HCT116 (cell line): ENCODE measurements at regions not wholly inside any gene's neighbourhood (a gene's known extent, or its start where the extent isn't known, plus 50 kb on each side); places are given as distances from the start of the nearest gene placed in this dataset.

Experiments
- EZH2 ChIP-seq: fragments of 200-600 bp; sonication (generic); IDR thresholded peaks from 2 replicates; pipeline ENCODE4 v1.6.1; 2017; ENCODE audit warnings: antibody characterized with exemption, mixed run types
- POLR2AphosphoS5 ChIP-seq: IDR thresholded peaks from 2 replicates; pipeline ENCODE4 v1.6.1; 2011; ENCODE audit warnings: mild to moderate bottlenecking, low read depth, low read length, moderate library complexity
- TF ChIP-seq, protein P1 (sequence below), 3 experiments: fragments of 200-600 bp in 1 of 3; sonication (generic) in 1 of 3; IDR thresholded peaks in 2 of 3; conservative IDR thresholded peaks in 1 of 3; 2 replicates each; pipeline ENCODE4 v1.5.1; 2012 to 2017; ENCODE audit warnings: low read depth in 2 of 3, low read length in 2 of 3, antibody characterized with exemption in 1 of 3, borderline replicate concordance in 1 of 3, control low read depth in 1 of 3, mild to moderate bottlenecking in 1 of 3, mixed read lengths in 1 of 3, mixed run types in 1 of 3, moderate library complexity in 1 of 3; ENCODE audit not compliant: insufficient read depth in 1 of 3
- TF ChIP-seq, protein P2 (sequence below): IDR thresholded peaks from 2 replicates; pipeline ENCODE4 v1.6.1; 2012

DNA sequence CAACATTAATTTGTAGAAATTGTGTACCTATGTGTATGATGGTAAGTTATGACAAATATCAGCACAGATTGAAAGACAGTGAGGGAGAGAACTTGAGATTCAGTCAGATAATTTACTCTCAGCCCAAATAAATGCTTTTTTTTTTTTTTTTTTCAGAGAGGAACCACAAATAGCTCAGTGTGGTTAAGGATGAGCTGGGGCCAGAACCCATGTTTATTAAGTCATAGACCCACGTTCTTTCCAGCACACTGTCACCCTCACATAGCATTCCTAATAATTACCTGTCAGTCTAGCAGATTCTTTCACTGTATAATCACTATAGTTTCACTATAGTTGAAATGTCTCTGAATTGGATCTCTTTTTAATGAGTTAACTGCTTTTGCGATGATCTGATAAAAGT, 246.1 kb downstream of the ZIC1 start:
- TF ChIP-seq POLR2AphosphoS5: no peak
- TF ChIP-seq EZH2: no peak
- TF ChIP-seq, protein P1, sequence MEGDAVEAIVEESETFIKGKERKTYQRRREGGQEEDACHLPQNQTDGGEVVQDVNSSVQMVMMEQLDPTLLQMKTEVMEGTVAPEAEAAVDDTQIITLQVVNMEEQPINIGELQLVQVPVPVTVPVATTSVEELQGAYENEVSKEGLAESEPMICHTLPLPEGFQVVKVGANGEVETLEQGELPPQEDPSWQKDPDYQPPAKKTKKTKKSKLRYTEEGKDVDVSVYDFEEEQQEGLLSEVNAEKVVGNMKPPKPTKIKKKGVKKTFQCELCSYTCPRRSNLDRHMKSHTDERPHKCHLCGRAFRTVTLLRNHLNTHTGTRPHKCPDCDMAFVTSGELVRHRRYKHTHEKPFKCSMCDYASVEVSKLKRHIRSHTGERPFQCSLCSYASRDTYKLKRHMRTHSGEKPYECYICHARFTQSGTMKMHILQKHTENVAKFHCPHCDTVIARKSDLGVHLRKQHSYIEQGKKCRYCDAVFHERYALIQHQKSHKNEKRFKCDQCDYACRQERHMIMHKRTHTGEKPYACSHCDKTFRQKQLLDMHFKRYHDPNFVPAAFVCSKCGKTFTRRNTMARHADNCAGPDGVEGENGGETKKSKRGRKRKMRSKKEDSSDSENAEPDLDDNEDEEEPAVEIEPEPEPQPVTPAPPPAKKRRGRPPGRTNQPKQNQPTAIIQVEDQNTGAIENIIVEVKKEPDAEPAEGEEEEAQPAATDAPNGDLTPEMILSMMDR (IDR thresholded peaks at IDR 0.05 in 2 of 3, conservative IDR thresholded peaks at IDR 0.05 in 1 of 3; ENCODE audit: borderline replicate concordance in 1 of 3, insufficient read depth in 1 of 3, low read depth in 2 of 3, low read length in 2 of 3): no peak
- TF ChIP-seq, protein P2, sequence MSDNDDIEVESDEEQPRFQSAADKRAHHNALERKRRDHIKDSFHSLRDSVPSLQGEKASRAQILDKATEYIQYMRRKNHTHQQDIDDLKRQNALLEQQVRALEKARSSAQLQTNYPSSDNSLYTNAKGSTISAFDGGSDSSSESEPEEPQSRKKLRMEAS: no peak
